ENCODE measurements at regions not wholly inside any gene's neighbourhood (a gene's known extent, or its start where the extent isn't known, plus 50 kb on each side); places are given as distances from the start of the nearest gene placed in this dataset.
"Not testable (repeated sequence)": the region's sequence is repeated elsewhere in the genome, so short reads cannot be mapped to it uniquely, and the experiment has no call there.

- DNase-seq (ENCODE audit: low read depth in 2 of 2): no peak
Measured at GRCh38 chr16:82300374-82300951, 130.4 kb upstream of the MPHOSPH6 start.

- DNase-seq (ENCODE audit: low read depth in 2 of 2): no peak
Measured at GRCh38 chr16:82298472-82298871, 128.4 kb upstream of the MPHOSPH6 start.

DNA sequence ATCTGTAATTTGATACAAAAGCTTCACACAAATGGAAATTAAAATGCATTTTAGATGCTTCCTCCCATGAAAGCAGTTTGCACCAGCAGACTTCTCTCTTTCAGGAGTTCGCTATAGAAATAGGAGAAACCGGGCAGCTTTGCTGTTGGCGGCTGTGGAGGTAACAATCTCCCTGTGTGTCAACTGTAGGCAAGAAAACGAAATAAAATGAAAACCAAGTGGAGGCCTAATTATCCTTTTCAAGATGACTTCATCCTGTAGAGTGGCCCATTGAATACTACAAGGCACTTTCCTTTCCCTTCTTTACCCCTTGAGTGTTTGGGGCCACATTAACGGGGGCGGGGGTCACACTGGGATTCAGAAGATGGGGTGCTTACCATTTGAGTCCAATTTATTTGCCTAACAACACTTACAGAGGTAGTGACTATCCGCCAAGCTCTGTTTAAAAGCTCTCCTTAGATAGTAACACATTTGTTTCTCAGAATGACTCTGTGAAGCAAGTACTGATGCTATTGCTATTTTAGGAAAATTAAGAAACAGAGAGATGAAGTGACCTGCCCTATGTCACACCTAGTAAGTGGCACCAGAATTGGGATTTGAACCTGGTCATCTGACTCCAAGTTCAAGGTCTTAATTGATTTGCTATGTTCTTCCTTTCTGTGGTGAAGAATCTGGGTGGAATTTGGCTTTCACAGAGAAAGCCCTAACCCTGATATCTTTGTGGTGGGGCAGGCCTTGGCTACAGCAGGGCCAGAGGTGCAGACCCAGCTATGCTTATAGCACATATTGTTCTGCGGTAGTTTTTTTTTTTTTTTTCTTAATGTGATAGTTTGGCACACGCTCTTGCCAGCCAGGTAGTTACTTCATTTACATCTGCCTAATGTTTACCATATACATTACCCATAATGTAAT lies 125.5 kb upstream of the MPHOSPH6 start:
- no peak for DNase-seq (ENCODE audit: low read depth in 2 of 2)

DNA sequence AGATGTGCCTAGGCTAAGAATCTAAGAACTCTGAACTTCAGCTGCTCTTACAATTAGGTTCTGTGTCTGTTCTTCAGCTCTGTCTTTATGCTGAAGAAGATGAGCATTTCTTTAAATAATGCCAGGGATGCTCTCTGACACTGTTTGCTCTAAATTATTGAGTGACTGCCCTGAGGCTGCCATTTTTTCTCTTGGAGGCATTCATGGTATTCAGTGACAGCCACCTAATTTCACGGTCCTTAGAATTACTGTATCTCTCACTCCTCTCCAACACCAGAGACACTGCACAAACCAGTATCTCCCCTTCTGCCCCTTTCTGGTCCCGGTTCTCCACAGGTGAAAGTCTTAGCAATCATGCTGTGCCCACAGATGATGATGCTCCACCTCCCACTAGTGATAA lies 123.6 kb upstream of the MPHOSPH6 start:
- no peak for DNase-seq (ENCODE audit: low read depth in 2 of 2)

GRCh38 chr16:82287937-82288336 lies 117.9 kb upstream of the MPHOSPH6 start:
- no peak for DNase-seq (ENCODE audit: low read depth in 2 of 2)

- no peak for DNase-seq (ENCODE audit: low read depth in 2 of 2)
Measured at GRCh38 chr16:82282662-82283061, 112.6 kb upstream of the MPHOSPH6 start.

DNA sequence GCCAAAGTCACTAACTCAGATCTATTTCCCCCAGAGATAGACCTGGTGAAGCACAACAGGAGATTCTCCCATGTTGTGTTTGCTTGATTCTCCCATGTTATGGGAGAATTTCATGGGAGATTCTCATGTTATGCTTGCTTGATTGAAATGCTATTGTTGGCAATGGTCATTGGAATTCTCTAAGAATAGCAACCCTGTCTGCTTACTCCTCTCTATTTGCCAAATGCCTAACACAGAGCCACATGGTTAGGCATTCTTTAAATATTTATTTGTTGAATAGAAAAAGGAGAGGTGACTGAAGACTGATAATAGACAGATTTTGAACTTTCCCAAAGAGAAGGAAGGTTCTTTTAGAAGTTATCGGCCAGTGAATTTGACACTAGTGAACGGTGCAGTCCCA lies 111.5 kb upstream of the MPHOSPH6 start:
- DNase-seq (ENCODE audit: low read depth in 2 of 2): no peak

GRCh38 chr16:82280867-82281266 lies 110.8 kb upstream of the MPHOSPH6 start:
- DNase-seq (ENCODE audit: low read depth in 2 of 2): no peak

- not testable (repeated sequence) for DNase-seq (ENCODE audit: low read depth in 2 of 2)
Measured at GRCh38 chr16:82275349-82275748, 105.3 kb upstream of the MPHOSPH6 start.

- DNase-seq (ENCODE audit: low read depth in 2 of 2): no peak
Measured at GRCh38 chr16:82271636-82272035, 101.6 kb upstream of the MPHOSPH6 start.

DNA sequence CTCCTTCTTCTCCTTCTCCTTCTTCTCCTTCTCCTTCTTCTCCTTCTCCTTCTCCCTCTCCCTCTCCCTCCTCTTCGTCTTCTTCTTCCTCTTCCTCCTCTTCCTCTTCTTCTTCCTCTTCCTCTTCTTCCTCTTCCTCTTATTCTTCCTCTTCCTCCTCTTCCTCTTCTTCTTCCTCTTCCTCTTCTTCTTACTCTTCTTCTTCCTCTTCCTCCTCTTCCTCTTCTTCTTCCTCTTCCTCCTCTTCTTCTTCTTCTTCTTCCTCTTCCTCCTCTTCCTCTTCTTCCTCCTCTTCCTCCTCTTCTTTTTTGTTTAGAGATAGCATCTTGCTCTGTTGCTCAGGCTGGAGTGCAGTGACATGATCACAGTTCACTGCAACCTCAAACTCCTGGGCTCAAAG lies 97.7 kb upstream of the MPHOSPH6 start:
- not testable (repeated sequence) for DNase-seq (ENCODE audit: low read depth in 2 of 2)

DNA sequence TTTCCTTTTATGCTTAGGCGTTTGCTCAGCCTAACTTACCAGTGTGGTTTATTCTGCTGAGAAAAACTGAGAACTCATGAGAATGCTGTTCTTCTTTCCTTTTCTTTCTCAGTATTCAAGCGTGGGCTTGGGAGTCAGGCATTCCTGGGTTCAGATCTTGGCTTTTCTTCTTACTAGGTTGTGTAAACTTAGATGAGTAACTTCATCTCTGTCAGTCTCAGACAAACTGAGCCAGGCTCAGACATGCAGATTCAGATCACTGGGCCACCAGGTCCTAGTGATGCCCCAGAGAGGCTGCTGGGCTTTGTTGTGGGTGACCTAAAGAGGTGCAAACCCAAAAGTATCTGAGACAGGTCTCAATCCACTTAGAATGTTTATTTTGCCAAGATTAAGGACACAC lies 95.8 kb upstream of the MPHOSPH6 start:
- DNase-seq (ENCODE audit: low read depth in 2 of 2): no peak

GRCh38 chr16:82264756-82265155 lies 94.7 kb upstream of the MPHOSPH6 start:
- DNase-seq (ENCODE audit: low read depth in 2 of 2): no peak

GRCh38 chr16:82263521-82264143 lies 93.6 kb upstream of the MPHOSPH6 start:
- DNase-seq (ENCODE audit: low read depth in 2 of 2): peak; percentile 5 to 29

GRCh38 chr16:82262244-82262643 lies 92.2 kb upstream of the MPHOSPH6 start:
- DNase-seq (ENCODE audit: low read depth in 2 of 2): no peak

GRCh38 chr16:82260212-82260795 lies 90.3 kb upstream of the MPHOSPH6 start:
- DNase-seq (ENCODE audit: low read depth in 2 of 2): no peak

GRCh38 chr16:82259731-82260130 lies 89.7 kb upstream of the MPHOSPH6 start:
- no peak for DNase-seq (ENCODE audit: low read depth in 2 of 2)

- DNase-seq (ENCODE audit: low read depth in 2 of 2): no peak
Measured at GRCh38 chr16:82257990-82258389, 88.0 kb upstream of the MPHOSPH6 start.

DNA sequence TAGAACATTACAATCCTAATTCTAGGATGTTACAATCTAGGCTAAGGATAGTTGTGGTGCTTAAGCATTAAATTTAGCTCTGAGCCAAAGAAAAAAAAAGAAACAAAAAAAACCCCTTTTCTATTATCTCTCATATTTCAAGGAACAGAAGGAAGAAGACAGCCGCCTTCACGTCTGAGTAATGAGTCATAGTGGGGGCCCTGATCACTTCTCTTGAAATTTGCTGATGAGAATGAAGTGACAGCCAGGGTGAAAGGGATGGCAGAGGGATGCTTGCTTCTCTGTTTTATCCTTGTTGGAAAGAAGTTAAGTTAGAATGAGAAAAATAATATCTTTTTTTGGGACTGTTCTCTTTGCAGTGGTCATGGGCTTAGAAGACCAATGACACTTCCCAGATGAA lies 82.6 kb upstream of the MPHOSPH6 start:
- no peak for DNase-seq (ENCODE audit: low read depth in 2 of 2)

DNA sequence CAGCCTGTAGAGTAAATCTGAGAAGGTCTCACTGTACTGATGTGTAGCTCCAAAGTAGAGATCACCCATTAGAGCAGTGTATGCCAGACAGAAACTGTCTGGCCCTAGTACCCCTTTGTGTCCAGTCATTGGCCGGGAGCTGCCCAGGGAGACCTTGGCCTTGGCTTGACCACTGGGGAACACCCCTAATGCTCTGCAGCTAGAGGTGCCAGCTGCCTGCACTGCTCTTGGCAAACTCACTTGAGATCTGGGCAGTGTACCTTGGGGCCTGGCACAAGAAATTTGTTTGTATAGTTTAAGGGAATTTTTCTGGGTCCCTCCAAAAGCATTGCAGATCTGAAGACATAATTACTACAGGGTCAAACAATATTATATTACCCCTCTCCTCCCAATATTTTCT lies 78.7 kb upstream of the MPHOSPH6 start:
- no peak for DNase-seq (ENCODE audit: low read depth in 2 of 2)

- no peak for DNase-seq (ENCODE audit: low read depth in 2 of 2)
Measured at GRCh38 chr16:82248012-82248656, 78.1 kb upstream of the MPHOSPH6 start.

DNA sequence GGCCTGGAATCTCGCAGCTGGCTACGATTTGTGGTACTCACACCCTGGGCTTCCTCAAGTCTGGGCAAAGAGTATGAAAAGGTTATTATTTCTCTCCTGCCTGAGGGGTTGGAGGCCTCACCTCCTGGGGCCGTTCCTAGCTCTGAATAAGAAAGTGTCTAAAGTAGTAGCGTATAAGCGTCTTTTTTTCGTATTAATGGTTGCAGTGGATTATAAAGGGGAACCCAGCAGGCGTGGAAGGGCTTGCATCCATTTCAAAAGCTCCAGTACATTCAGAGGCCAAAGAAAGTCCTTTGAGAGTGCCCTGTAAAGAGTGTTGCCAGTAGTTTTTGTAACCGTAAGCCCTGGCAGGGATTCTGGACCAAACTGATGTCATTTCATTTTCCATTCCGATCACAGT lies 72.2 kb upstream of the MPHOSPH6 start:
- DNase-seq (ENCODE audit: low read depth in 2 of 2): no peak
